Mesenchymal stem cell (in vitro differentiated cells and primary cell): ENCODE measurements at regions not wholly inside any gene's neighbourhood (a gene's known extent, or its start where the extent isn't known, plus 50 kb on each side); places are given as distances from the start of the nearest gene placed in this dataset.
"Not testable (repeated sequence)": the region's sequence is repeated elsewhere in the genome, so short reads cannot be mapped to it uniquely, and the experiment has no call there.

ENCODE experiments used
- DNase-seq: peaks from one replicate; pipeline ENCODE4 v3.0.0-alpha.2; 2013
- H2AFZ ChIP-seq: one replicate; pipeline ENCODE4 v1.6.1; 2013; ENCODE audit warnings: low read depth, mild to moderate bottlenecking, control low read depth, inconsistent platforms, low read length, moderate library complexity
- H2AK5ac ChIP-seq: 2 replicates; pipeline ENCODE4 v1.6.1; 2013; ENCODE audit warnings: low read length, moderate library complexity, mild to moderate bottlenecking, inconsistent platforms; ENCODE audit not compliant: severe bottlenecking
- H2BK120ac ChIP-seq: one replicate; pipeline ENCODE4 v1.6.1; 2013; ENCODE audit warnings: low read depth, mild to moderate bottlenecking, inconsistent platforms, low read length, moderate library complexity
- H2BK12ac ChIP-seq, 2 experiments: one replicate each; pipeline ENCODE4 v1.6.1; 2013; ENCODE audit warnings: inconsistent platforms in 2 of 2, low read length in 2 of 2, mild to moderate bottlenecking in 2 of 2, moderate library complexity in 2 of 2, control low read depth in 1 of 2
- H2BK15ac ChIP-seq: one replicate; pipeline ENCODE4 v1.6.1; 2013; ENCODE audit warnings: mild to moderate bottlenecking, low read depth, inconsistent platforms; ENCODE audit not compliant: poor library complexity, severe bottlenecking
- H2BK5ac ChIP-seq: 2 replicates; pipeline ENCODE4 v1.6.1; 2013; ENCODE audit warnings: low read depth, mild to moderate bottlenecking, low read length, control low read depth, inconsistent platforms; ENCODE audit not compliant: poor library complexity, severe bottlenecking
- H3K14ac ChIP-seq, 2 experiments: one replicate each; pipeline ENCODE4 v1.6.1; 2013; ENCODE audit warnings: inconsistent platforms in 2 of 2, low read length in 2 of 2, control low read depth in 1 of 2, mild to moderate bottlenecking in 1 of 2, moderate library complexity in 1 of 2
- H3K18ac ChIP-seq, 2 experiments: one replicate each; pipeline ENCODE4 v1.6.1; 2013; ENCODE audit warnings: inconsistent platforms in 2 of 2, low read length in 2 of 2, control low read depth in 1 of 2, low read depth in 1 of 2, mild to moderate bottlenecking in 1 of 2
- H3K23ac ChIP-seq, 2 experiments: one replicate each; pipeline ENCODE4 v1.6.1; 2013; ENCODE audit warnings: inconsistent platforms in 2 of 2, low read length in 2 of 2, mild to moderate bottlenecking in 2 of 2, moderate library complexity in 2 of 2, control low read depth in 1 of 2
- H3K27ac ChIP-seq: 2 replicates; pipeline ENCODE4 v1.5.1; 2013; ENCODE audit warnings: mild to moderate bottlenecking, moderate library complexity, low read length, control low read depth, inconsistent platforms; ENCODE audit not compliant: poor library complexity, severe bottlenecking
- H3K27me3 ChIP-seq, 2 experiments: 2 replicates each; pipeline versions ENCODE4 v1.6.1 to v1.7.0; 2013; ENCODE audit warnings: low read length in 2 of 2, mild to moderate bottlenecking in 2 of 2, moderate library complexity in 2 of 2, control low read depth in 1 of 2, inconsistent platforms in 1 of 2; ENCODE audit not compliant: control insufficient read depth in 1 of 2, insufficient read depth in 1 of 2
- H3K36me3 ChIP-seq, 2 experiments: 2 replicates each; pipeline versions ENCODE4 v1.6.1 to v1.7.0; 2013; ENCODE audit warnings: low read length in 2 of 2, control low read depth in 1 of 2, inconsistent platforms in 1 of 2, low read depth in 1 of 2, mild to moderate bottlenecking in 1 of 2; ENCODE audit not compliant: insufficient read depth in 2 of 2, control insufficient read depth in 1 of 2
- H3K4ac ChIP-seq, 2 experiments: one replicate each; pipeline ENCODE4 v1.6.1; 2013; ENCODE audit warnings: inconsistent platforms in 2 of 2, low read length in 2 of 2, mild to moderate bottlenecking in 2 of 2, moderate library complexity in 2 of 2, control low read depth in 1 of 2, low read depth in 1 of 2
- H3K4me1 ChIP-seq: 2 replicates; pipeline ENCODE4 v1.6.1; 2013; ENCODE audit warnings: low read depth, low read length, control low read depth; ENCODE audit not compliant: control insufficient read depth, insufficient read depth
- H3K4me2 ChIP-seq: 2 replicates; pipeline ENCODE4 v1.6.1; 2013; ENCODE audit warnings: low read length, mild to moderate bottlenecking, inconsistent platforms; ENCODE audit not compliant: poor library complexity, severe bottlenecking
- H3K4me3 ChIP-seq, 2 experiments: 2 replicates each; pipeline versions ENCODE4 v1.5.1 to v1.7.0; 2013; ENCODE audit warnings: low read length in 2 of 2, mild to moderate bottlenecking in 2 of 2, control low read depth in 1 of 2, low read depth in 1 of 2; ENCODE audit not compliant: insufficient read depth in 1 of 2
- H3K79me1 ChIP-seq: replicated peaks from 2 replicates; pipeline ENCODE4 v1.6.1; 2013; ENCODE audit warnings: mild to moderate bottlenecking, control low read depth, low read length, inconsistent platforms; ENCODE audit not compliant: poor library complexity, severe bottlenecking
- H3K9ac ChIP-seq: 2 replicates; pipeline ENCODE4 v1.7.0; 2013; ENCODE audit warnings: mild to moderate bottlenecking, low read length, moderate library complexity
- H3K9me3 ChIP-seq: 2 replicates; pipeline ENCODE4 v1.7.0; 2013; ENCODE audit warnings: mild to moderate bottlenecking, low read length; ENCODE audit not compliant: control insufficient read depth
- H4K8ac ChIP-seq: one replicate; pipeline ENCODE4 v1.6.1; 2013; ENCODE audit warnings: inconsistent platforms, mild to moderate bottlenecking, low read length, moderate library complexity
- H4K91ac ChIP-seq: one replicate; pipeline ENCODE4 v1.6.1; 2013; ENCODE audit warnings: mild to moderate bottlenecking, low read length, inconsistent platforms
- WGBS: methylation state at CpG from one replicate; pipeline ENCODE4 v1.1.7; 2013; ENCODE audit warnings: mixed read lengths; 5-methylcytosine and 5-hydroxymethylcytosine counted together

DNA sequence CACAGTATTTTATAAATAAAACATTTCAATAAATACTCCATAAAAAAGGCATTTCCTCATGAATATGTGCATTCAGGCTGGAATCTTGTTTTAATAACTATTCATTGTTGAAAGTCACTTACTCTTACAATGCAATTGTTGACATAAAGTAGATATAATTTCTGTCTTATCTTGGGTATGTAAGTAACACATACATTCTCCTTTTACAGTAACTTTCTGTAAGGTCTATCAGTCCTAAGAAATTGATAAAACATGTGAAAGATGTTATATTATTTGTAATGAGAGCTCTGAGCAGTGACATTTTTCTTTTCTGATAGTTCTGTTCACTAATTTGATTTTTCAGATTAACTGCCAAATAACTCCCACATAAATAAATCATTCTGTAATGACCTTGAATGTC, 1249.2 kb downstream of the STIM2 start:
- no peak overlapping the region for H3K14ac ChIP-seq
- no peak overlapping the region for H2AFZ ChIP-seq
- no peak overlapping the region for H2BK120ac ChIP-seq
- no peak overlapping the region for H2BK5ac ChIP-seq
- no peak overlapping the region for H3K18ac ChIP-seq
- DNase-seq = no peak
- H3K4me2 ChIP-seq = no peak overlapping the region
- no peak overlapping the region for H3K27ac ChIP-seq
- H4K91ac ChIP-seq = no peak overlapping the region
- no peak overlapping the region for H3K9ac ChIP-seq
- H3K9me3 ChIP-seq = no peaks in the 10 kb centered on the region
- no peak overlapping the region for H3K23ac ChIP-seq
- H2BK15ac ChIP-seq = no peak overlapping the region
- no peaks in the 10 kb centered on the region for H3K36me3 ChIP-seq
- no peak overlapping the region for H3K4ac ChIP-seq
- no peak overlapping the region for H4K8ac ChIP-seq
- no peak overlapping the region for H2AK5ac ChIP-seq
- H3K27me3 ChIP-seq = no peaks in the 10 kb centered on the region
- H2BK12ac ChIP-seq = no peak overlapping the region
- H3K79me1 ChIP-seq = no peaks in the 10 kb centered on the region
- no peak overlapping the region for H3K4me3 ChIP-seq
- no peaks in the 10 kb centered on the region for H3K4me1 ChIP-seq

GRCh38 chr4:28112691-28113335, 1252.2 kb downstream of the STIM2 start:
- not testable (repeated sequence) for H3K18ac ChIP-seq, H3K4me3 ChIP-seq, H2BK12ac ChIP-seq, H3K79me1 ChIP-seq, H3K23ac ChIP-seq, H2BK5ac ChIP-seq, H2BK15ac ChIP-seq, H3K27ac ChIP-seq, H4K8ac ChIP-seq, H3K9ac ChIP-seq, H3K27me3 ChIP-seq, H3K4ac ChIP-seq, H3K9me3 ChIP-seq, DNase-seq, H2BK120ac ChIP-seq, H3K4me1 ChIP-seq, H3K36me3 ChIP-seq, H3K4me2 ChIP-seq, H2AFZ ChIP-seq, H2AK5ac ChIP-seq, H3K14ac ChIP-seq, H4K91ac ChIP-seq
- 96% methylated on average over 26 of the region's 29 CpGs for WGBS

- H2BK15ac ChIP-seq, H2BK12ac ChIP-seq, H2AFZ ChIP-seq, H2BK5ac ChIP-seq, H3K14ac ChIP-seq, H2BK120ac ChIP-seq, H4K8ac ChIP-seq, H4K91ac ChIP-seq, H3K4me1 ChIP-seq, H3K36me3 ChIP-seq, H3K79me1 ChIP-seq, H2AK5ac ChIP-seq, H3K27ac ChIP-seq, H3K4ac ChIP-seq, H3K27me3 ChIP-seq, H3K4me2 ChIP-seq, H3K23ac ChIP-seq, H3K9ac ChIP-seq, H3K9me3 ChIP-seq, DNase-seq, H3K4me3 ChIP-seq, H3K18ac ChIP-seq: not testable (repeated sequence)
- 93% methylated on average over 16 of the region's 16 CpGs for WGBS
Observed at GRCh38 chr4:28113586-28113985, 1252.9 kb downstream of the STIM2 start.

GRCh38 chr4:28116526-28117083, 1256.0 kb downstream of the STIM2 start:
- not testable (repeated sequence) for H4K8ac ChIP-seq, H3K14ac ChIP-seq, H3K4me1 ChIP-seq, H2BK5ac ChIP-seq, H3K27me3 ChIP-seq, H3K23ac ChIP-seq, H3K4ac ChIP-seq, H4K91ac ChIP-seq, H2AFZ ChIP-seq, H3K9ac ChIP-seq, DNase-seq, H3K18ac ChIP-seq, H2AK5ac ChIP-seq, H3K36me3 ChIP-seq, H2BK120ac ChIP-seq, H2BK15ac ChIP-seq, H3K27ac ChIP-seq, H3K79me1 ChIP-seq, H3K9me3 ChIP-seq, H3K4me3 ChIP-seq, H2BK12ac ChIP-seq, H3K4me2 ChIP-seq
- WGBS = 88% methylated on average over 11 of the region's 12 CpGs
